Tibial nerve (tissue), 4 donors: ENCODE measurements at regions not wholly inside any gene's neighbourhood (a gene's known extent, or its start where the extent isn't known, plus 50 kb on each side); places are given as distances from the start of the nearest gene placed in this dataset.

Experiments
- EP300 ChIP-seq, 2 donors: sonication (generic); formaldehyde crosslinking; IDR thresholded peaks; one replicate each; pipeline ENCODE4 v1.6.1; 2017; ENCODE audit warnings: antibody characterized with exemption in 2 of 2, mild to moderate bottlenecking in 1 of 2
- POLR2A ChIP-seq, 2 donors: fragments of 450-650 bp; IDR thresholded peaks; one replicate each; pipeline ENCODE4 v1.6.1; 2017; ENCODE audit warnings: antibody characterized with exemption in 2 of 2, mild to moderate bottlenecking in 2 of 2, moderate library complexity in 2 of 2
- TF ChIP-seq, protein P1 (sequence below), 5 experiments: fragments of 200-600 bp in 3 of 5; fragments of 450-650 bp in 2 of 5; sonication (generic) in 3 of 5; IDR thresholded peaks; one replicate each; pipeline ENCODE4 v1.5.1; 2016 to 2019; ENCODE audit warnings: antibody characterized with exemption in 5 of 5, mild to moderate bottlenecking in 3 of 5, moderate library complexity in 2 of 5

DNA sequence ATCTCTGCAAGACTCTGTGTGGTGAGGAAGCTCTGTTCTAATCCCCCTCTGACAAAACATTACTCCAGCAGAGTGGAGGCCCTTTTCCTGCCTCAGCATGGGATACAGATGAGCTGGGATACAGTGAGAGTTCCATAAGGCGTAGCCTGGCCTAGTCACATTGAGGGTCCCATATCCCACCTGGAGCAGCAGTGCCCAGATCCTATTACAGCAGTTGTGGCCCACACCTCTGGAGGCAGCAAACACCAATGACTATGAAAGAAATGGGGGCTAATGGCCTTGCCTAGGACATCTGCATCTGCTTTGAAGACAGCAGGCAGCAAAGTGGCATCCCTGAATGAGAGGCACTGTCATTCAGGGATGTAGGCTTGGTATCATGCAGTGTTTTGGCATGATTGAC, 534.5 kb downstream of the TDRD15 start:
- TF ChIP-seq, protein P1, sequence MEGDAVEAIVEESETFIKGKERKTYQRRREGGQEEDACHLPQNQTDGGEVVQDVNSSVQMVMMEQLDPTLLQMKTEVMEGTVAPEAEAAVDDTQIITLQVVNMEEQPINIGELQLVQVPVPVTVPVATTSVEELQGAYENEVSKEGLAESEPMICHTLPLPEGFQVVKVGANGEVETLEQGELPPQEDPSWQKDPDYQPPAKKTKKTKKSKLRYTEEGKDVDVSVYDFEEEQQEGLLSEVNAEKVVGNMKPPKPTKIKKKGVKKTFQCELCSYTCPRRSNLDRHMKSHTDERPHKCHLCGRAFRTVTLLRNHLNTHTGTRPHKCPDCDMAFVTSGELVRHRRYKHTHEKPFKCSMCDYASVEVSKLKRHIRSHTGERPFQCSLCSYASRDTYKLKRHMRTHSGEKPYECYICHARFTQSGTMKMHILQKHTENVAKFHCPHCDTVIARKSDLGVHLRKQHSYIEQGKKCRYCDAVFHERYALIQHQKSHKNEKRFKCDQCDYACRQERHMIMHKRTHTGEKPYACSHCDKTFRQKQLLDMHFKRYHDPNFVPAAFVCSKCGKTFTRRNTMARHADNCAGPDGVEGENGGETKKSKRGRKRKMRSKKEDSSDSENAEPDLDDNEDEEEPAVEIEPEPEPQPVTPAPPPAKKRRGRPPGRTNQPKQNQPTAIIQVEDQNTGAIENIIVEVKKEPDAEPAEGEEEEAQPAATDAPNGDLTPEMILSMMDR (IDR thresholded peaks at IDR 0.05) = no peak
- TF ChIP-seq POLR2A (IDR thresholded peaks at IDR 0.05) (no peak), EP300 (IDR thresholded peaks at IDR 0.05) (no peak)
